ENCODE measurements at regions not wholly inside any gene's neighbourhood (a gene's known extent, or its start where the extent isn't known, plus 50 kb on each side); places are given as distances from the start of the nearest gene placed in this dataset.
"Not testable (repeated sequence)": the region's sequence is repeated elsewhere in the genome, so short reads cannot be mapped to it uniquely, and the experiment has no call there.

DNA sequence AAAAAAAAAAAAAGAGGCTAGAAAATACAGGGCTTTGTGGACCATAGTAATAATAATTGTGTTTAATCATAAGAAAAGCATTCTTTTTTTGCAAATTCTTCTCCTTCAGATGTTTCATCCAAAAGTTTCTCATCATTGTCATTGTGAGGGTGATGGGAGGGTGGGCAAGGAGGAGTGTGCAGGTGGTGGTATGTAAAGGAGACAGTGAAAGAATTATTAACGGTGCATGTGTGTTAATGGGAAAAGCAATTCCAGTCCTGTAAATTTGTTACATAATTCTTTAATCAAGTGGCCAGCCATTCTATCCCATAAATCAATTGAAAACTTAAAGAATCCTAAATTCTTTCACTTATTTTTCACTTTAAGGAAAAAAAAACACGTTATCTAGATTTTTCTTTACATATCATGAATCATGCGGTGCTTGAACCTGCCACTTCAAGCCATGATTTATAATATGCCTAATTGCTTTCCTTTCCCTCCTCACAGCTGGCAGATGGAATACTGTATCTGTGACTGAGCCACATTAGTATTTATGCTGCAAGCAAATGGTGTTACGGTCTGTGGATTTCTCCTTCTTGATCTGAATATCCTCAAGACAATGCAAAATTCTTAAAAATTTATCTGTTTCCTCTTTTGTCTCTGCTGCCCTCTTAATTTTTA is 318.5 kb downstream of the JRKL start:
- no peak for DNase-seq

DNA sequence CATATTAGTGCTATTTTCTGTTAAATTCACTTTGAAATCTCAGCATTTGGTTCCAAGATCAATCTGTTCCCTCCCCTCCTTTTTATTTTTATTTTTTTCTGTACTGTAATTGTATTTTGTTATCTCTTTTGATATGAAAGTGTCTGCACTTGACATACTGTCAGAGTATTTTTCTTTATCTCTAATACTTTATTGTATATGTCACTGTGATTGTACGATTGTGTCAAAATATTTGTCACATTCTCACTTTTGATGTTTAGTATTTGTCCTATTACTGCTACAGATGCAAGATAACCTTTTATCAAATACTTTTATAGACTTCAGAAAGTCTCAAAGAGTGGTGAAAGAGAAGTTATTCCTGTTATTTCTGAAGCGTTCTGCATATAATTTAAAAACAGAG is 323.5 kb downstream of the JRKL start:
- no peak for DNase-seq

DNA sequence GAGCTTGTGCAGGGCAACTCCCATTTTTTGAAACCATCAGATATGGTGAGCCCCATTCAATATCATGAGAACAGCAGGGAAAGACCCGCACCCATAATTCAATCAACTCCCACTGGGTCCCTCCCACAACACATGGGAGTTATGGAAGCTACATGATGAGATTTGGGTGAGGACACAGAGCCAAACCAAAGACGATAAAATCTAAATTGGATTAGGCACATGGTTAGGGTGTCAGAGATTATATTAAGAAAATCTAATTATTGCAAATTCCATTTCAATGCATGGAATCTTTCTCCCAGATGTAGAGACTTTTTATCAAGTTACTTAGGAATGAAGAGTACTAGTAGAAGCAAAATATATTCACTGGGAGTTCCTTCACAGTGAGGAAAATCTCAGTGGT is 324.9 kb downstream of the JRKL start:
- DNase-seq = no peak

DNA sequence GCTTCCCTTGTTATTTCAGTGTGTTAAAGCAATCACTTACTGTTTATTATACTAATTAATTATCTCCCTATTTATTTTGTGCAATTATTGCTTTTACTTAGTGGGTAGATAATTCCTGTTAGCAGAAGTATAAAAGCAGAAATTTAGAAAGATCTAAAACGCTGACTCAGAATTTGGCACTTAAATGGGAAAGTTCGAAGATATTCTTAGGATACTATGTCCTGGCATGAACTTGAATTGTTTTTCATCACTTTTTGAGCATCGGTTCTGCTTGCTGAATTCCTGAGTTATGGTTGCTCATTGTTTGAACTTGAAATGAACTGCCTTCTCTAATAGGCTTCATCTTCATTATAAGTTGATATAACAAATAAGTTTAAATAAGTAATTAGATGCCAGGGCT is 325.4 kb downstream of the JRKL start:
- DNase-seq = no peak

DNA sequence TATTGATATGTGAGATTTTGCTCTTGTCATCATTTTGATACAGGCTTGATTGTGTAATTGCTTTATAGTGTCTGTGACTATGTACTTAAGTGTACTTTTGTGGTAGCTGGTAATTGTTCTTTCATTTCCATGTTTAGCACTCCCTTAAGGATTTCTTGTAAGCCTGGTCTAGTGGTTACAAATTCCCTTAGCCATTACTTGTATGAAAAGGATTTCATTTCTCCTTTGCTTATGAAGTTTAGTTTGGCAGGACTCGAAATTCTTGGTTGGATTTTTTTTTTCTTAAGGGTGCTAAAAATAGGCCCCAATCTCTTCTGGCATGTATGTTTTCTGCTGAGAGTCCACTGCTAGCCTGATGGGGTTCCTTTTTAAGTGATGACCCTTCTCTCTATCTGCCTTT is 346.8 kb downstream of the JRKL start:
- DNase-seq = no peak

DNA sequence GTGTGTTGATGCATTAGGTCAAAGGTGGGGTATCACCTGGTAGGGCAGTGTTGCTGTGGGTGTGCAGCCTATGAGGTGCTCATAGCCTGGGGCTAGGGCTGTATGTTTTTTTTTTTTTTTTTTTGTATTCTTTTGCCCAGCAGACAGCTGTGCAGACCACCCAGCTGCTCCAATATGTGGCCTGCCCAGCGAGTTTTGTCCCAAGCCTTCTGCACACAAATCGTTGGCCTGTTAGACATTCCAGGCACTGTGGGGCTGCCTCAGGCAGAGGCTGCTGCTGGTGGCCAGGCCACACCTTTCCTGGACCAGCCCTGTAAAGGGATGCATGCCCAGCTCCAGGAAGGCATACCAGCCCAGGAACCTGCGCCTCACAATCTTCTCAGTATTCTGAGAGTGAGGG is 348.5 kb downstream of the JRKL start:
- DNase-seq = no peak

DNA sequence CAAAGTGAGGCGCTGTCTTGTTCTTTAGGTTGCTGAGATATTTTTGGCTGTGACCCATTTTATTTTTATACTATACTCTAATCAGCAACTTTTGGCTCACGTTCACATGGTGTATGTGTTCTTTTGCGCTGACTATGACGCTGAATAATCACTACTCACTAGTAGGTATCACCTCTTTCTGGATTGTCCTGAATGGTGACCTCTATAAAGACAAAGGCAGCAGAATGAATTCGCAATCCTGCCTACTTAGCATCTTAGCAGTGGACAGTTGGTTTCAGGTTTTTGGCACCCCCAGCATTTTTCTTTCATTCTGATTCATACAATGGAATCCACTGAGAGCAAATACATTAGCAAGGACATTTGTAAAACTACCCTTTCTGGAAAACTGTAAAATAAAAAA is 351.3 kb downstream of the JRKL start:
- no peak for DNase-seq

DNA sequence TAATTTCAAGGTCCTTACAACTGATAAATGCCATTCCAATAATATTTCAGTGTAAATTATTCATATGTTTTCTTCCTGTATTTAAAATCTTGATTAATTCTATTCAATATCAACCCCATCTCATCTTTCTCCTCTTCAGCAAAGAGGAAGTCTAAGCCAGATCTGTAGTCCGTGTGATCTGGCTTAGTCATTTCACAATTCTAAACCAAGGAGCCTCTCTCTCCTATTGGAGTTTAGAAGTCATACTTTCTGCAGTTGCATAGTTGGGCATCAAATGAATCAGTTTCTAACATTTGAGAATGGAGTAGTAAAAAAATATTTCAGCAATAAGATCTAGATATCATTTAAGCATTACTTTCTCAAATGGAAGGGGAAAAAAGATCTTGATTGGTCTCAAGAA is 354.9 kb downstream of the JRKL start:
- no peak for DNase-seq

DNA sequence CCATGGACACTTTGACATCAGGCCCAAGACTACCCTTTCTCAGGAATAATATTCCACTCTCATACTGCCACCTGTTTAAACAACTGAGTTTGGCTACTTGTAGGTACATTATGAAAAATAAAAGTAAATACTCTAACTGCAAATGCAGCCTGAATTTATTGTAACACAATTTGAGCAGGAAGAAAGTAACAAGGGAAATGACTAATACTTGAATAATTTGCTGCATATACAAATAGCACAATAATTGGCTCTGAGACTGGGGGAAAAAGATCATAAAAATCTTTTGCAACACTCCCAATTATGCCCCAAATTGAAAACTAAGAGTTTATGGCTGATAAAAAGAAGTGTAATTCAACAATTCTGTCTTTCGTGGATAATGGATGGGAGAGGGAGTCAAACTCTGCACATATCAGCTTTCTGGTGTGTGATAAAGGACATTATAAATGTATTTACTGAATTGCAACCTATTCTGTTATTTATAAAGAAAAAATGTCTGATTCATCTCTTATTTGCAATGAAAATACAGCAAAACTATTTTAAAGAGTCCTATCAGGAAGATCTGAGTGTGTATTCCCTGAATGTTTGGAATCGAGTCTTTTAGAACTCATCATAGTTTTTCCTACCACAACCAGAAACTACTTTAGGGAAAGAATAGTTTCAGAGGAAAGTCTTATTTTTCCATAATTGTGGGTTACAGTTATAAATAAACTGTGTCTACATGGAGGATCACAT is 359.0 kb downstream of the JRKL start:
- DNase-seq = no peak

DNA sequence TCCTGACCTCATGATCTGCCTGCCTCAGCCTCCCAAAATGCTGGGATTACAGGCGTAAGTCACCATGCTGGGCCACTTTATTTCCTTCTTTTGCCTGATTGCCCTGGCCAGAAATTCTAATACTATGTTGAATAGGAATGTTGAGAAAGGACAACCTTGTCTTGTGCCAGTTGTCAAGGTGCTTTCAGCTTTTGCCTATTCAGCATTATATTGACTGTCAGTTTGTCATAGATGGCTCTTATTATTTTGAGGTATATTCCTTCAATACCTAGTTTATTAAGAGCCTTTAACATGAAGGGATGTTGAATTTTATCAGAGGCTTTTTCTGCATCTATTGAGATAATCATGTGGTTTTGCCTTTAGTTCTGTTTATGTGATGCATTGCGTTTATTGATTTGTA is 362.0 kb downstream of the JRKL start:
- not testable (repeated sequence) for DNase-seq

DNA sequence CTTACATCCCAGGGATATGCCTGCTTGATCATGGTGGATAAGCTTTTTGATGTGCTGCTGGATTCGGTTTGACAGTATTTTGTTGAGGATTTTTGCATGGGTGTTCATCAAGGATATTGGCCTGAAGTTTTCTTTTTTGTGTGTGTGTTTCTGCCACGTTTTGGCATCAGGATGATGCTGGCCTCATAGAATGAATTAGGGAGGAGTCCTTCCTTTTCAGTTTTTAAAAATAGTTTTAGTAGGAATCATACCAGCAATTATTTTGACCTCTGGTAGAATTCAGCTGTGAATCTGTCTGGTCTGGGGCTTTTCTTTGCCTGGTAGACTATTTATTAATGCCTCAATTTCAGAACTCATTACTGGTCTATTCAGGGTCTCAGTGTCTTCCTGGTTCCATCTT is 362.4 kb downstream of the JRKL start:
- DNase-seq = no peak

DNA sequence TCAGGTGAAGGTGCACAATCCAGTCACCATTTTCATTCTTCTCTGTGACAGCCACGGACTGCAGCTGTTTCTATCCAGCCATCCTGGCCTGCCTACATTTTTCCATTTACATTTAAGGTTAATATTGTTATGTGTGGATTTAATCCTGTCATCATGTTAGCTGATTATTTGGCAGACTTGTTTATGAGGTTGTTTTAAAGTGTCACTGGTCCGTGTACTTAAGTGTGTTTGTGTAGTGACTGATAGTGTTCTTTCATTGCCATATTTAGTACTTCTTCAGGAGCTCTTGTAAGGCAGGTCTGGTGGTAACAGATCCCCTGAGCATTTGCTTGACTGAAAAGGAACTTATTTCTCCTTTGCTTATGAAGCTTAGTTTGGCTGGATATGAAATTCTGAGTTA is 364.2 kb downstream of the JRKL start:
- DNase-seq = no peak

DNA sequence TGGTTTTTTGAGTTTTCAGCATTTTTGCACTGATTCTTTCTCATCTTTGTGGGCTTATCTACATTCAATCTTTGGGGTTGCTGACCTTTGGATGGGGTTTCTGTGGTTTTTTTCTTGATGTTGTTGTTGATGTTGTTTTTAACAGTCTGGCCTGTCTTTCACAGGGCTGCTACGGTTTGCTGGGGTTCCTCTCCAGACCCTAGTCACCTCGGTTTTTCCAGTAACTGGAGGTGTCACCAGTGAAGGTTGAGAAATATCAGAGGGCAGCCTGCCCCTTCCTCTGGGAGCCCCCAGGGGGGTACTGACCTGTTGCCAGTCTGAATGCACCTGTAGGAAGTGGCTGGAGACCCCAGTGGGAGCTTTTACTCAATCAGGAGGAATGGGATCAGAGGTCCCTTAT is 365.4 kb downstream of the JRKL start:
- no peak for DNase-seq

DNA sequence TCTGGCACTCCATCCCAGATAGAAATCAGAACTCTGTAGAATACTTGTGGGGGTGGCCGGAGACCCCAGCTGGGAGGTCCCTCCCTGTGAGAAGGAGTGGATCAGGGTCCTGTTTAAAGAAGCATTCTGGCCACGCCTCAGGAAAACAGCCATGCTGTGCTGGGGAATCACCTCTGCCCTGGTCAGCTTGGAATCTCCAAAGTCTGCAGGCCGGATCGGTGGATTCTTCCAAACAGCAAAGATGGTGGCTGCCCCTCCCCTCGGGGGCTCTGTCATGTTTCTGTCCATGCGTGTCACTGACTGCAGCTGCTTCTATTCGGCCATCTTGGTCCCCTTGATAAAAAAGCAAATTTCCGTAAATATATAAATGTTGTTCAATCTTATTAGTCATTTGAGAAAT is 365.9 kb downstream of the JRKL start:
- DNase-seq = no peak

DNA sequence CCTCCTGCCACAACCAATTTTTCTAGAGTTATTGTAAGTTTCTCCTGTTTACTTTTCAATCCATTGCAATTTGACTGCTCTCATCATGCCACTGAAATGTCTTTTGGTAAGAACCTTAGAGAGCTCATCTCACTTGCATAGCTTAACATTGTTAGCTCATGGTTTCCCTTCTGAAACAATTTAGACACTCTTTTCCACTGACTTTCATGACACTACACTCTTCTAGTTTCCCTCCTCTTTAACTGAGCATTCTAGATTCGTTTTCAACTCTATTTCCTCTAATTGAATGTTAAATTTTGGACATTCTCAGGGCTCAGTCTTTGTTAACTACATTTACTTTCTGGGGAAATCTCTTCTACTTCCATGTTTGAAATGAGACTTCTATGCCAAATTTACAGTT is 369.1 kb downstream of the JRKL start:
- no peak for DNase-seq

DNA sequence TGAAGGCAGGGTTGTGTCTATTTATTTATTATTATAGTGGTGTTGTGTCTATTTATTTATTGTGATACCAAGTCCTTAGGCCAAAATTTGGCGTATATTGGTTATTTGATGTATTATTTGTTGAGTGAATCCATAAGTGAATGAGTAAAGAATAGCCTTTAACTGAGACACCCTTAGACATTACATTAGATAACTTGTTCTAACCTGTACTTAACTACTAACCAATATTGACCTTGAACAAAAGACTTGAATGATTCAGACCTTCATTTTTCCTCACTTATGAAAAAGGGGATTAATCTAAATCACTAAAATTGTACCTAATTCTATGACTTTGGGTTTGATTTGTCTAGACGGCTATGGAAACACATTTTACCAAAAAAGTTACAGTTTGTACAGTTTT is 370.5 kb downstream of the JRKL start:
- DNase-seq = no peak

DNA sequence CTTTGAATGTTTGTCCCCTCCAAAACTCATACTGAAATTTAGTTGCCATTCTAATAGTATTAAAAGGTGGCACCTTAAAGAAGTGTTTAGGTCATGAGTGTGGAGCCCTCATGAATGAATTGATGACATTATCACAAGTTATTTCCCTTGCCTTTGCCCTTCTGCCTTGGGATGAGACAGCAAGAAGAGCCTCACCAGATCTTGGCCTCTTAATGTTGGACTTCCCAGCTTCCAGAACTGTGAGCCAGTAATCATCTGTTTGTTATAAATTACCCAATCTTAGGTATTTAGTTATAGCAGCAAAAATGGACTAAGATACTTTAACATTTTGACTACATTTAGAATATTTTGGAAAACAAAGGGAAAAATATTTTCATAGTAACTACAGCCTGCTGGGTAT is 371.0 kb downstream of the JRKL start:
- DNase-seq = no peak

DNA sequence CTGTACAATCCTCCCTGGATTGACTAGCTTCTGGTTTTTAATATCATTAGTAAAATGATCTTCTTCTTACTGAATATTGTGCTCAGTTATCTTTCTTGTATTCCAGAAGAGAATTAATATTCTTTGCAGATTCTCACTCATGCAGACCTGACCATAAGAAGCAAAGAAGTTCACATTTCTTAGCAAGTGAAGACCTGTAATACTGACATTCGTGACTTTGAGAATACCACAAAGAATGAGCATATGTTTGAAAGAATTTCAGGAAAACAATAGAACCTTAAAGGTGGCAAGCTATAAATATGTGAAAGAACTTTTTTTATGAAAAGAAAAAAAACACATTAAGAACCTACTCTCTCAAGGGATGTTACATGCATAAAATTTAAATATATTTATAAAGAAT is 371.6 kb downstream of the JRKL start:
- no peak for DNase-seq

DNA sequence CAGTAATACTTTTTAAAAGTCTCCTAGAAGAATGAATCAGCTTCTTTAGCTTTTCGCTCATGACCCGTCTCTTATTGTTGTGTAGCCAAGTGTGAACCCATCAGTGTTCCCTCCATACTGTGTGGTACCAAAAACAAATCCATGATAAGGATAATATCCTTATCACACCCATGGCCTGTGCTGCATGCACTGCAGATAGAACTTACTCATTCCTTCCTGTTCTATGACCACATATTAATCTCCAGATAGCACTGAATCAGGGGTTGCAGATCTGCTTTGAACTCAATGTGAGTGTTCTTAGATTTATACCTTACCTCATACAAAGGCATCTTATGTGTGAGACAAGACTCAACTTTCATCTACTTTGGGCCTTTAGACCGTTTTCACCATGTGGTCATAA is 373.4 kb downstream of the JRKL start:
- DNase-seq = no peak

DNA sequence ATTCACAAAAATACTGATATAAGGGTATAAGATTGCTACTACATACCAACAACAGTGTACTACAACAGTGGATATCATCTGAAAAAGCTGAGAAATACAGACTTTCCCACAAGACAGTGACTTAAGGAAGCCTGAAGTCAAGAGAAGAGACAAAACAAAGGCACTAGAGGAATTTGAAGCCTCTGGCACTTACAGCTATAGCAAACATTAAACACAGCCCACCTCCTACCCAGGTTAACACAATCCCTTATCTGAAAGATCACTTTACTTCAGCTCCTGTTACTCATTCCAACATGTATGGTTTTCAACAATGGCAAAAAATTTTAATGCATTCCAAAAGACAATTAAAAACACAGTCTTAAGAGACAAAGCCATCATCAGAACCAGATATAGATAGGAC is 388.5 kb downstream of the JRKL start:
- no peak for DNase-seq

DNA sequence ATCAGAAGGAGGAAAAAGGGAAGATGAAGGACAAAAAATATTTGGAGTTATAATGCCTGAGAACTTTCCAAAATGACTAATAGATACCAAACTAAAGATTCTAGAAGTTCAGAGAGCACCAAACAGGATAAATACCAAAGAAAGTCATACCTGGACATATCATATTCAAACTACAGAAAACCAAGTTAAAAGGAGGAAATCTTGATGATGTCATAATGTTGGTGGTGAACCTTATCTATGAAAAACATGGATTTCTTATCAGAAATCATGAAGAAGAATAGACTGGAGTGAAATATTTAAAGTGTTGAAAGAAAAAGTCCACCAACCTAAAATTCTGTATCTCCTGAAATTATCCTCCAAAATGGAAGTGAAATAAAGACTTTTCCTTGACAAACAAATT is 389.2 kb downstream of the JRKL start:
- DNase-seq = no peak

DNA sequence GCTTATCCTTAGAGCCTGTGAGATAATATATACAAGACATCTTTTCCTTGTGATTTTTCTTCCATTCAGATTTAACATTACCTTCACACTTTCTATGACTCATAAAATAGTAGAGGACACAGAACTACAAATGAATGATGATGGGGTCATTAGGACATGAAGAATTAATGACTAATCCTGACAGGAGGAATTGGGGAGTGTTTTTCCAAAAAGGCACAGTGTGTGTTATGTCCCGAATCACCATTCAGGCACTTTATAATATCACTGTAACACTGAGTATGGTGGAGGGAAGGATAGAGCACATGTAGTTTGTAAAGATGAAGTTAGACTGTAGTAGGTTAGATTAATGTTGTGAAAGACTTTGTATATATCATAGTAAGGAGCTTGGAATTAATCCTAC is 391.3 kb downstream of the JRKL start:
- DNase-seq = no peak

DNA sequence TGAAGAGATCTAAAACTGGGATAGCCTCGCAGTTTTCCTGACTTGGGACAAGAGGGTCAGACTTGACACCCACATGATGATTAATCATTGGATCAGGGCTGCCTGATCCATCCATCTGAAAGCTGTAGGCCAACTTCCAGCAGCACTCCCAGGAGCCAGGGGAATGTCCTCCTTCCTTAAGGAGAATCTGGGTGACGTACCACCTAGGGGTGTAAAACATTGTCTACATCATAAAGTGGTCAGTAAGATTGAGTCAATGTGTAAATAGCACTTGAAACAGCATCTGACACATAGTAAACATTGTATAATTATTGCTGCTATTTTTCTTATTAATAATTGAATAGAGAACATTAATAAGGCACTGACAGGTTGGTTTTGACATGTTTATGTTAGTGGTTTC is 392.8 kb downstream of the JRKL start:
- no peak for DNase-seq

DNA sequence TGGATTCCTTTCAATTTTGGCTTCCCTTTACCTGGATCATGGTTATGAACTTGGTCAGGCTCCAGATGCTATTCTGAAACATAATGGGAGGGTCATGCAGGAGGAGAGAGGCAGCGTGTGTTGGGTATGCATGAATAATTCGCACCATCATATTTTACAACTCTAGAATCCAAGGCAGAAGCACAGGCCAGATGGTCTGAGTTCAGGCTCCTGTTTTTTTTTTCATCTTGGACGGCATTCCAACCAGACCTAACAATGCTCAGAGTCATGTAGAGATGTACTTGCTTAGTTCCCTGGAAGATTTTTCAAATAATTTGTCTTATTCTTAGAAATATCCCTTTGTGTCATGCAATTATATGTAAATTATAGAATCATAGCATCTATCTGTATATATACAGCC is 393.5 kb downstream of the JRKL start:
- no peak for DNase-seq

DNA sequence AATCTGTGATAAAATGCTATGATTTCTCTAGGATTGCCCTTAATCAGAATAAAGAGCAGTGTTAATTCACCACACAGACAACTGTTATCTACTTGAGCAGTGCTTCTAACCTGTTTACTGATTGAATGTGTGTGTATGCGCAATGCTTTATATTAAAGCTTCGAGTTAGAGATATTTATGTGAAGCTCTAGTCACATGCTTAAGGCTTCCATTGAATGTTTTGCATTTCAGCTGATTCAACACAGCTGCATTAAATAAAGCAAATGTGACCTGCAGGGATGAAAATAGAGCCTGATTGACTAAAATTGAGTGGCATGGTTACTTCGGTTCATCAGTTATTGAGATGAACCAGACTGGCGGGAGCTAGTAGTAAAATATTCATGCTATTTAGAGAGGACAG is 395.3 kb downstream of the JRKL start:
- no peak for DNase-seq

Measured in KG1 (cell line).